ENCODE measurements at regions not wholly inside any gene's neighbourhood (a gene's known extent, or its start where the extent isn't known, plus 50 kb on each side); places are given as distances from the start of the nearest gene placed in this dataset.
"Not testable (repeated sequence)": the region's sequence is repeated elsewhere in the genome, so short reads cannot be mapped to it uniquely, and the experiment has no call there.

- DNase-seq: no peak
Measured at GRCh38 chr17:22138861-22139469, 446.6 kb downstream of the KCNJ18 start.

- DNase-seq: no peak
Measured at GRCh38 chr17:22142091-22142490, 449.8 kb downstream of the KCNJ18 start.

- DNase-seq: no peak
Measured at GRCh38 chr17:22145605-22146178, 453.4 kb downstream of the KCNJ18 start.

- no peak for DNase-seq
Measured at GRCh38 chr17:22158364-22158763, 466.0 kb downstream of the KCNJ18 start.

- DNase-seq: no peak
Measured at GRCh38 chr17:22161376-22161775, 469.1 kb downstream of the KCNJ18 start.

GRCh38 chr17:22171631-22172030 lies 479.3 kb downstream of the KCNJ18 start:
- DNase-seq: no peak

- DNase-seq: no peak
Measured at GRCh38 chr17:22193113-22193512, 500.8 kb downstream of the KCNJ18 start.

- not testable (repeated sequence) for DNase-seq
Measured at GRCh38 chr17:22200187-22200586, 507.9 kb downstream of the KCNJ18 start.

- DNase-seq: no peak
Measured at GRCh38 chr17:22202702-22203101, 510.4 kb downstream of the KCNJ18 start.

GRCh38 chr17:22203208-22203715 lies 510.9 kb downstream of the KCNJ18 start:
- no peak for DNase-seq

- not testable (repeated sequence) for DNase-seq
Measured at GRCh38 chr17:22204076-22204475, 511.8 kb downstream of the KCNJ18 start.

GRCh38 chr17:22210212-22210611 lies 517.9 kb downstream of the KCNJ18 start:
- DNase-seq: not testable (repeated sequence)

- DNase-seq: not testable (repeated sequence)
Measured at GRCh38 chr17:22213169-22213568, 520.8 kb downstream of the KCNJ18 start.

- DNase-seq: no peak
Measured at GRCh38 chr17:22217135-22217534, 524.8 kb downstream of the KCNJ18 start.

GRCh38 chr17:22221344-22221743 lies 529.0 kb downstream of the KCNJ18 start:
- no peak for DNase-seq

- DNase-seq: not testable (repeated sequence)
Measured at GRCh38 chr17:22226477-22226876, 534.2 kb downstream of the KCNJ18 start.

GRCh38 chr17:22226932-22227331 lies 534.6 kb downstream of the KCNJ18 start:
- not testable (repeated sequence) for DNase-seq

- not testable (repeated sequence) for DNase-seq
Measured at GRCh38 chr17:22227699-22228553, 535.6 kb downstream of the KCNJ18 start.

GRCh38 chr17:22229821-22230220 lies 537.5 kb downstream of the KCNJ18 start:
- not testable (repeated sequence) for DNase-seq

GRCh38 chr17:22233382-22233781 lies 541.1 kb downstream of the KCNJ18 start:
- DNase-seq: no peak

GRCh38 chr17:22242472-22242871 lies 550.1 kb downstream of the KCNJ18 start:
- no peak for DNase-seq

GRCh38 chr17:22251498-22251897 lies 559.2 kb downstream of the KCNJ18 start:
- DNase-seq: no peak

- no peak for DNase-seq
Measured at GRCh38 chr17:22253007-22253406, 560.7 kb downstream of the KCNJ18 start.

- DNase-seq: no peak
Measured at GRCh38 chr17:22265807-22266206, 573.5 kb downstream of the KCNJ18 start.
